Skeletal muscle tissue (tissue), 3 donors: ENCODE measurements at regions not wholly inside any gene's neighbourhood (a gene's known extent, or its start where the extent isn't known, plus 50 kb on each side); places are given as distances from the start of the nearest gene placed in this dataset.

Source experiments
- H3K27ac ChIP-seq: one replicate; pipeline ENCODE4 v1.7.0; 2013; ENCODE audit warnings: mild to moderate bottlenecking, low read depth, low read length, inconsistent platforms
- H3K27me3 ChIP-seq, 3 donors: one replicate each; pipeline ENCODE4 v1.7.0; 2013; ENCODE audit warnings: low read length in 3 of 3; ENCODE audit not compliant: control insufficient read depth in 3 of 3, insufficient read depth in 3 of 3
- H3K36me3 ChIP-seq, 3 donors: one replicate each; pipeline ENCODE4 v1.7.0; 2013; ENCODE audit warnings: low read length in 3 of 3; ENCODE audit not compliant: control insufficient read depth in 3 of 3, insufficient read depth in 3 of 3
- H3K4me1 ChIP-seq, 3 donors: one replicate each; pipeline ENCODE4 v1.7.0; 2013; ENCODE audit warnings: low read length in 3 of 3, mild to moderate bottlenecking in 3 of 3; ENCODE audit not compliant: control insufficient read depth in 3 of 3, insufficient read depth in 3 of 3
- H3K4me3 ChIP-seq, 3 donors: one replicate each; pipeline ENCODE4 v1.7.0; 2013; ENCODE audit warnings: low read length in 3 of 3
- H3K9ac ChIP-seq, 3 donors: one replicate each; pipeline ENCODE4 v1.7.0; 2013; ENCODE audit warnings: low read length in 3 of 3, mild to moderate bottlenecking in 3 of 3, moderate library complexity in 2 of 3, low read depth in 1 of 3
- H3K9me3 ChIP-seq, 3 donors: one replicate each; pipeline ENCODE4 v1.7.0; 2013; ENCODE audit warnings: low read length in 3 of 3; ENCODE audit not compliant: control insufficient read depth in 3 of 3
- donor health status: Osteomylitis.

DNA sequence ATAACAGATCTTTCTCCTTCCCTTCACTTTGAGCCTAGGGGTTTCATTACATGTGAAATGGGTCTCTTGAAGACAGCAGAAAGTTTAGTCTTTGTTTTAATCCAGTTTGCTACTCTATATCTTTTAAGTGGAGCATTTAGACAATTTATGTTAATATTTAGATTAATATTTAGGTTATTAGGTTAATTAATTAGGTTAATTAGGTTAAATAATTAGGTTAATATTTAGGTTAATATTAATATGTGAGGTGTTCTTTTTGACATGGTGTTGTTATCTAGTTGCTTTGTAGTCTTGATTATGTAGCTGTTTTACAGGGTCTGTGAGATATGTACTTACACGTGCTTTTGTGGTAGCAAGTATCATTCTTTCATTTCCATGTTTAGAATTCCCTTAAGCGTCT, 312.9 kb downstream of the NEK10 start:
- Histone ChIP-seq H3K36me3 (no peaks in the 10 kb centered on the region), H3K27ac (no peak overlapping the region), H3K9me3 (peaks cover 0 to 2% (median 0%) of the 10 kb centered on the region in 3 donors), H3K9ac (no peak overlapping the region), H3K4me3 (no peak overlapping the region), H3K27me3 (no peaks in the 10 kb centered on the region), H3K4me1 (no peaks in the 10 kb centered on the region)

DNA sequence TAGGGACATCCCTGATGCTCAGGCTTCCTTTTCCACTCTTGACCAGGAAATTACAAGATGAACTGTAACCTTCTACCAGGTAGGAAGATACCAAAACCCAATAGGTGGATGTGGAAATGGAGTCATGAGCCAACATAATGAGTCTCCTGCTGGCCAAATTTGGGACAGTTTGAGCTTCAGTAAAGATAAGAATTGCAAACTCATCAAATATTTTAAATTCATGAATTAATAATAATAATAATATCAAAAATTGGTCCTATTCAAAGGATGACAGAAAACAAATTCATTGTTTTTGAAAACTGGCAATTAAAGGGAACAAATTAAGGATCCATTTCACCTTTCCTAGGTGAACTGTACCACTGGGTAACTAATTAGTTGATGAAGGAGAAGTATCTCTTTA, 309.7 kb downstream of the NEK10 start:
- Histone ChIP-seq H3K4me3 (no peak overlapping the region), H3K36me3 (no peaks in the 10 kb centered on the region), H3K9ac (no peak overlapping the region), H3K27me3 (no peaks in the 10 kb centered on the region), H3K9me3 (no peaks in the 10 kb centered on the region), H3K4me1 (no peaks in the 10 kb centered on the region), H3K27ac (no peak overlapping the region)
